ENCODE measurements at regions not wholly inside any gene's neighbourhood (a gene's known extent, or its start where the extent isn't known, plus 50 kb on each side); places are given as distances from the start of the nearest gene placed in this dataset.

DNA sequence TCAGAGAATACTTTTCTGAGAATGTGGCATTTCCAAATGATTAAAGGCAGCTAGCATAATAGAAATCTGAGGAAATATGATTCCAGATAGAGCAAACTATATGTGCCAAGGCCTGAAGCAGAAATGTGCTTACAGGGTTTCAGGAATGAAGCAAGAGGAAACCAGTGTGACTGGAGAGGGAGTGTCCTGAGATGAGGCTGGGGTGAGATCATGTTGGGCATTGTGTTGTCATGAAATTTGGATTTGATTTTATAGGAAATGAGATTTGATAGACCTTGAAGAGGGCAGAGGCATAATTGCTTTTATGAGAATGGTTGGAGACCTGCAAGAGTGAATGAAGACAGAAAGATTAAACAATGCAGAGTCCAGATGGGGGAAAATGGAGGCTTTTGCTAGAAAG is 338.1 kb upstream of the SNX7 start:
- ChIA-PET POLR2A (interaction anchor here (1.0 kb wide), 1 partner anchor 17 kb away, joined by 3 read pairs; no protein-coding TSS in a partner anchor), CTCF (interaction anchor here (1.7 kb wide), 1 partner anchor 10 kb away, joined by 5 read pairs; no protein-coding TSS in a partner anchor)
- H3K9me3 ChIP-seq (ENCODE audit: control extremely low read depth in 1 of 5, control insufficient read depth in 4 of 5, insufficient read depth in 2 of 5, low read depth in 1 of 5, low read length in 4 of 5): no peaks in the 10 kb centered on the region
- peak; percentile 1 to 38 (median 32) for DNase-seq
- no peaks in the 10 kb centered on the region for H3K27me3 ChIP-seq (replicated peaks in 2 of 5; ENCODE audit: control insufficient read depth in 4 of 5, insufficient read depth in 5 of 5, low read length in 4 of 5)
- no peaks in the 10 kb centered on the region for H3K36me3 ChIP-seq (ENCODE audit: control insufficient read depth in 4 of 4, insufficient read depth in 4 of 4, low read length in 3 of 4)
- H3K4me1 ChIP-seq (ENCODE audit: control extremely low read depth in 1 of 4, control insufficient read depth in 4 of 4, insufficient read depth in 4 of 4, low read length in 3 of 4): peaks cover 16 to 40% (median 22%) of the 10 kb centered on the region in 4 experiments
- H3K27ac ChIP-seq (ENCODE audit: insufficient read depth in 1 of 2, low read depth in 1 of 2, low read length in 2 of 2, poor library complexity in 1 of 2, severe bottlenecking in 2 of 2): no peak overlapping the region
- H3K4me3 ChIP-seq (ENCODE audit: control insufficient read depth in 1 of 7, extremely low read depth in 1 of 7, insufficient read depth in 4 of 7, low read depth in 2 of 7, low read length in 6 of 7): peak overlapping the region in 1 of 7 experiments; percentile 51

- Histone ChIP-seq H3K27ac (ENCODE audit: insufficient read depth in 1 of 2, low read depth in 1 of 2, low read length in 2 of 2, poor library complexity in 1 of 2, severe bottlenecking in 2 of 2) (no peak overlapping the region), H3K4me1 (ENCODE audit: control extremely low read depth in 1 of 4, control insufficient read depth in 4 of 4, insufficient read depth in 4 of 4, low read length in 3 of 4) (peaks cover 16 to 40% (median 22%) of the 10 kb centered on the region in 4 experiments), H3K9me3 (ENCODE audit: control extremely low read depth in 1 of 5, control insufficient read depth in 4 of 5, insufficient read depth in 2 of 5, low read depth in 1 of 5, low read length in 4 of 5) (no peaks in the 10 kb centered on the region), H3K4me3 (ENCODE audit: control insufficient read depth in 1 of 7, extremely low read depth in 1 of 7, insufficient read depth in 4 of 7, low read depth in 2 of 7, low read length in 6 of 7) (no peak overlapping the region), H3K27me3 (replicated peaks in 2 of 5; ENCODE audit: control insufficient read depth in 4 of 5, insufficient read depth in 5 of 5, low read length in 4 of 5) (no peaks in the 10 kb centered on the region), H3K36me3 (ENCODE audit: control insufficient read depth in 4 of 4, insufficient read depth in 4 of 4, low read length in 3 of 4) (no peaks in the 10 kb centered on the region)
- no CpG with 5 or more reads among the region's 1 CpG for WGBS (ENCODE audit: insufficient coverage)
- DNase-seq: no peak
- ChIA-PET CTCF (interaction anchor here (1.7 kb wide), 1 partner anchor 9 kb away, joined by 5 read pairs; no protein-coding TSS in a partner anchor), POLR2A (no interaction called here)
Observed at GRCh38 chr1:98322966-98323365, 338.6 kb upstream of the SNX7 start.

DNA sequence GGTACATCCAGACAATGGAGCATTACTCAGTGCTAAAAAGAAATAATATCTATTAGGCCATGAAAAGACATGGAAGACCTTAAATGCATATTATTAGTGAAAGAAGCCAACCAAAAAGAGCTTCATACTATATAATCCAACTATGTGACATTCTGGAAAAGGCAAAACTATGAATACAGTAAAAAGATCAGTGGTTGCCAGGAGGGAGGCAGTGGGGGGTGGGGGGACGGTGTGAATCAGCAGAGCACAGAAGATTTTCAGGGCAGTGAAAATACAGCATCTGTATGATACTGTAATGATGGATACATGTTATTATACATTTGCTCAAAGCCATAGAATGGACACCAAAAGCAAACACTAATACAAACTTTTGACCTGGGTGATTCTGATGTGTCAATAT is 339.4 kb upstream of the SNX7 start:
- no peak for DNase-seq
- CTCF ChIA-PET: no interaction called here
- peaks cover 16 to 38% (median 22%) of the 10 kb centered on the region in 4 experiments for H3K4me1 ChIP-seq (ENCODE audit: control extremely low read depth in 1 of 4, control insufficient read depth in 4 of 4, insufficient read depth in 4 of 4, low read length in 3 of 4)
- no CpG with 5 or more reads among the region's 1 CpG for WGBS (ENCODE audit: insufficient coverage)
- no peak overlapping the region for H3K27ac ChIP-seq (ENCODE audit: insufficient read depth in 1 of 2, low read depth in 1 of 2, low read length in 2 of 2, poor library complexity in 1 of 2, severe bottlenecking in 2 of 2)
- POLR2A ChIA-PET: no interaction called here
- H3K9me3 ChIP-seq (ENCODE audit: control extremely low read depth in 1 of 5, control insufficient read depth in 4 of 5, insufficient read depth in 2 of 5, low read depth in 1 of 5, low read length in 4 of 5): no peaks in the 10 kb centered on the region
- H3K4me3 ChIP-seq (ENCODE audit: control insufficient read depth in 1 of 7, extremely low read depth in 1 of 7, insufficient read depth in 4 of 7, low read depth in 2 of 7, low read length in 6 of 7): no peak overlapping the region
- no peaks in the 10 kb centered on the region for H3K27me3 ChIP-seq (replicated peaks in 2 of 5; ENCODE audit: control insufficient read depth in 4 of 5, insufficient read depth in 5 of 5, low read length in 4 of 5)
- no peaks in the 10 kb centered on the region for H3K36me3 ChIP-seq (ENCODE audit: control insufficient read depth in 4 of 4, insufficient read depth in 4 of 4, low read length in 3 of 4)

DNA sequence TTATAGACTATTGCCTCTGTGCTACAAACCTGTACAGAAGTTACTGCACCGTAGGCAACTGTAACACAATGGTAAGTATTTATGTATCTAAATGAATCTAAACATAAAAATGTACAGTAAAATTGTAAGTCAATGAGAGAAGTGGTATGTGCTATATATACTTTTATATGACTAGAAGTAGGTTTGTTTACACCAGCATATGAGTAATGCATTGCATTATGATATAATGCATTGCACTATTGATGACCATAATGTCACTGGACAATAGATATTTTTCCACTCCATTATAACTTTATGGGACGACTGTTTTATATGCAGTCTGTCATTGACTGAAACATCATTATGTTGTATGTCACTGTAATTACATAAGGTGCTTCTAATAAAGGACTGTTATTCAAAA is 340.3 kb upstream of the SNX7 start:
- Histone ChIP-seq H3K9me3 (ENCODE audit: control extremely low read depth in 1 of 5, control insufficient read depth in 4 of 5, insufficient read depth in 2 of 5, low read depth in 1 of 5, low read length in 4 of 5) (no peaks in the 10 kb centered on the region), H3K27me3 (replicated peaks in 2 of 5; ENCODE audit: control insufficient read depth in 4 of 5, insufficient read depth in 5 of 5, low read length in 4 of 5) (no peaks in the 10 kb centered on the region), H3K27ac (ENCODE audit: insufficient read depth in 1 of 2, low read depth in 1 of 2, low read length in 2 of 2, poor library complexity in 1 of 2, severe bottlenecking in 2 of 2) (no peak overlapping the region), H3K4me3 (ENCODE audit: control insufficient read depth in 1 of 7, extremely low read depth in 1 of 7, insufficient read depth in 4 of 7, low read depth in 2 of 7, low read length in 6 of 7) (no peak overlapping the region), H3K36me3 (ENCODE audit: control insufficient read depth in 4 of 4, insufficient read depth in 4 of 4, low read length in 3 of 4) (no peaks in the 10 kb centered on the region), H3K4me1 (ENCODE audit: control extremely low read depth in 1 of 4, control insufficient read depth in 4 of 4, insufficient read depth in 4 of 4, low read length in 3 of 4) (peaks cover 16 to 38% (median 22%) of the 10 kb centered on the region in 4 experiments)
- no CpG with 5 or more reads among the region's 2 CpGs for WGBS (ENCODE audit: insufficient coverage)
- POLR2A ChIA-PET: no interaction called here
- DNase-seq: no peak
- CTCF ChIA-PET: no interaction called here

- no peaks in the 10 kb centered on the region for H3K4me1 ChIP-seq (ENCODE audit: control extremely low read depth in 1 of 4, control insufficient read depth in 4 of 4, insufficient read depth in 4 of 4, low read length in 3 of 4)
- no peak overlapping the region for H3K4me3 ChIP-seq (ENCODE audit: control insufficient read depth in 1 of 7, extremely low read depth in 1 of 7, insufficient read depth in 4 of 7, low read depth in 2 of 7, low read length in 6 of 7)
- H3K27ac ChIP-seq (ENCODE audit: insufficient read depth in 1 of 2, low read depth in 1 of 2, low read length in 2 of 2, poor library complexity in 1 of 2, severe bottlenecking in 2 of 2): no peak overlapping the region
- WGBS (ENCODE audit: insufficient coverage): 80% methylated on average over 1 of the region's 2 CpGs
- no peaks in the 10 kb centered on the region for H3K36me3 ChIP-seq (ENCODE audit: control insufficient read depth in 4 of 4, insufficient read depth in 4 of 4, low read length in 3 of 4)
- DNase-seq: no peak
- ChIA-PET POLR2A (no interaction called here), CTCF (interaction anchor here (0.5 kb wide), 1 partner anchor 1230 kb away, joined by 4 read pairs; no protein-coding TSS in a partner anchor)
- H3K9me3 ChIP-seq (ENCODE audit: control extremely low read depth in 1 of 5, control insufficient read depth in 4 of 5, insufficient read depth in 2 of 5, low read depth in 1 of 5, low read length in 4 of 5): no peaks in the 10 kb centered on the region
- no peaks in the 10 kb centered on the region for H3K27me3 ChIP-seq (replicated peaks in 2 of 5; ENCODE audit: control insufficient read depth in 4 of 5, insufficient read depth in 5 of 5, low read length in 4 of 5)
Observed at GRCh38 chr1:98316286-98316905, 345.1 kb upstream of the SNX7 start.

DNA sequence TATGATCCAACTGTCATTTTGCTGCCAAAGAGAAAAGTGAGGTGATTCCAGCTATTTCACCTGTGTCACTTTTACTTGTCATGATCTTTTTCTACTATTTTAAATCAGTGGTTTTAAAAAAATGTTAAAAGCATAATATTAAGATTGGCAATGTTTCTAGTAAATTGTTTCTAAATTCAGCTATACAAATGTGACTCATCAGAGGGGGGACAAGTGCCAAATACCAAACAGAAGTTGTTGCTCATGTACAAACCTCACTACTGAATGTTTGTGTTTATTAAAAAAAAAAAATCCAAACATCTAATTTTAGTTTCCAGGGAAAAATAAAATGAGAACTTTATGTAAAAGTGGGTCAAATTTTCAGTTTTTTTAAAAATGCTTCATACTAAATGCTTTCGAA is 346.2 kb upstream of the SNX7 start:
- CTCF ChIA-PET: no interaction called here
- POLR2A ChIA-PET: no interaction called here
- H3K9me3 ChIP-seq (ENCODE audit: control extremely low read depth in 1 of 5, control insufficient read depth in 4 of 5, insufficient read depth in 2 of 5, low read depth in 1 of 5, low read length in 4 of 5): no peaks in the 10 kb centered on the region
- H3K27me3 ChIP-seq (replicated peaks in 2 of 5; ENCODE audit: control insufficient read depth in 4 of 5, insufficient read depth in 5 of 5, low read length in 4 of 5): no peaks in the 10 kb centered on the region
- H3K36me3 ChIP-seq (ENCODE audit: control insufficient read depth in 4 of 4, insufficient read depth in 4 of 4, low read length in 3 of 4): no peaks in the 10 kb centered on the region
- no peak overlapping the region for H3K27ac ChIP-seq (ENCODE audit: insufficient read depth in 1 of 2, low read depth in 1 of 2, low read length in 2 of 2, poor library complexity in 1 of 2, severe bottlenecking in 2 of 2)
- DNase-seq: peak in 1 of 3 donors; percentile 28
- H3K4me1 ChIP-seq (ENCODE audit: control extremely low read depth in 1 of 4, control insufficient read depth in 4 of 4, insufficient read depth in 4 of 4, low read length in 3 of 4): no peaks in the 10 kb centered on the region
- no CpG with 5 or more reads among the region's 1 CpG for WGBS (ENCODE audit: insufficient coverage)
- no peak overlapping the region for H3K4me3 ChIP-seq (ENCODE audit: control insufficient read depth in 1 of 7, extremely low read depth in 1 of 7, insufficient read depth in 4 of 7, low read depth in 2 of 7, low read length in 6 of 7)

DNA sequence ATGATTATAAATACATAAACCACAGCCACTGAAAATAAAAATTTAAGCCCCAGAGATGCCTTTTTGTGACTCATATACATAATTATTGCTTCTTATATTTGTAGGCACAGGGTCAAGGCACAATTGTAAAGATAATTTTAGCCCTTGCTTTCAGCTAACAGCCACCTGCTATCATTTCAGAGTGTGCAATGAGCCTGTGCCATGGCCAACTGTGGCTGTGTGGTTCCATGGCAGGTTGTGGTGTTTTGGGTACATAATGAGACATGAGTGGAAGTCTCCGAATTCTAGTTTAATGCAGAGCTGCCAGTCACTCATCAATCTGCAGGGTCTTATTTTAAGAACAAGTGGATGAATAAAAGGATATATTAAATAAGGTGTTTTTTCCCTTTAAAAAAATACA is 346.9 kb upstream of the SNX7 start:
- ChIA-PET POLR2A (no interaction called here), CTCF (no interaction called here)
- no peaks in the 10 kb centered on the region for H3K9me3 ChIP-seq (ENCODE audit: control extremely low read depth in 1 of 5, control insufficient read depth in 4 of 5, insufficient read depth in 2 of 5, low read depth in 1 of 5, low read length in 4 of 5)
- H3K27me3 ChIP-seq (replicated peaks in 2 of 5; ENCODE audit: control insufficient read depth in 4 of 5, insufficient read depth in 5 of 5, low read length in 4 of 5): no peaks in the 10 kb centered on the region
- WGBS (ENCODE audit: insufficient coverage): no CpG with 5 or more reads among the region's 1 CpG
- H3K27ac ChIP-seq (ENCODE audit: insufficient read depth in 1 of 2, low read depth in 1 of 2, low read length in 2 of 2, poor library complexity in 1 of 2, severe bottlenecking in 2 of 2): no peak overlapping the region
- peaks cover 0 to 4% (median 0%) of the 10 kb centered on the region in 4 experiments for H3K4me1 ChIP-seq (ENCODE audit: control extremely low read depth in 1 of 4, control insufficient read depth in 4 of 4, insufficient read depth in 4 of 4, low read length in 3 of 4)
- DNase-seq: no peak
- H3K4me3 ChIP-seq (ENCODE audit: control insufficient read depth in 1 of 7, extremely low read depth in 1 of 7, insufficient read depth in 4 of 7, low read depth in 2 of 7, low read length in 6 of 7): no peak overlapping the region
- H3K36me3 ChIP-seq (ENCODE audit: control insufficient read depth in 4 of 4, insufficient read depth in 4 of 4, low read length in 3 of 4): no peaks in the 10 kb centered on the region

All from common myeloid progenitor, CD34-positive (primary cell).